PFSK-1 (cell line): ENCODE measurements at regions not wholly inside any gene's neighbourhood (a gene's known extent, or its start where the extent isn't known, plus 50 kb on each side); places are given as distances from the start of the nearest gene placed in this dataset.

Source experiments
- FOXP2 ChIP-seq: optimal IDR thresholded peaks from 2 replicates; pipeline ENCODE3; 2011; ENCODE audit warnings: borderline replicate concordance, control low read depth, inconsistent platforms; ENCODE audit not compliant: insufficient read depth; ENCODE audit errors: extremely low read length, extremely low read depth
- POLR2AphosphoS5 ChIP-seq: IDR thresholded peaks from 2 replicates; pipeline ENCODE4 v1.6.1; 2012; ENCODE audit warnings: low read depth, mild to moderate bottlenecking, control low read depth, low read length, moderate library complexity
- SIN3A ChIP-seq: IDR thresholded peaks from 2 replicates; pipeline ENCODE4 v1.6.1; 2012; ENCODE audit warnings: mild to moderate bottlenecking, low read length, moderate library complexity, borderline replicate concordance; ENCODE audit not compliant: insufficient read depth
- TAF1 ChIP-seq: IDR thresholded peaks from 2 replicates; pipeline ENCODE4 v1.6.1; 2012; ENCODE audit warnings: low read length, control low read depth, borderline replicate concordance; ENCODE audit not compliant: insufficient read depth
- TF ChIP-seq, protein P1 (sequence below), 2 experiments: IDR thresholded peaks; 2 replicates each; pipeline versions ENCODE4 v1.6.1 to v1.8.0; 2011 to 2012; ENCODE audit warnings: low read depth in 2 of 2, low read length in 2 of 2, control low read depth in 1 of 2, inconsistent platforms in 1 of 2, mild to moderate bottlenecking in 1 of 2, moderate library complexity in 1 of 2; ENCODE audit not compliant: insufficient read depth in 1 of 2

DNA sequence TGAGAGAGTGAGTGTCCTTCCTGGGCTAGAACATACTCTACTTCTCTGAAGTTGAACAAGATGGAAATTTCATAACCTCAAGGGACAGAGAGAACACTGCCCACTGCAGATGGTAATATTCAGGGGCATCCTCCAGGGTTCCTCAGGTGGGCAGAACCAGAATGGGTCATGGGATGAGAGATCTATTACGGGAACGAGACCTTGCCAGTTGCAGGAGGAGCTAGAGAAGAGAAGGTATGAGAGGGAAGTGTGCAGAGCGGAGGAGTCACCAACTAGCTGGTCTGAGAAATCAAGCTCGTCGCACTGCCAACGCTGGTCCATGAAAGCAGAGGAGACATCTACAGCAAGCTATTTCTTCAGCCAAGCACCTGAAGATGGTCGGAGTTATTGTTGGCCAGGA is 184.7 kb downstream of the TJP1 start:
- no peak for TF ChIP-seq POLR2AphosphoS5
- TF ChIP-seq TAF1: no peak
- TF ChIP-seq FOXP2: no peak
- TF ChIP-seq, protein P1, sequence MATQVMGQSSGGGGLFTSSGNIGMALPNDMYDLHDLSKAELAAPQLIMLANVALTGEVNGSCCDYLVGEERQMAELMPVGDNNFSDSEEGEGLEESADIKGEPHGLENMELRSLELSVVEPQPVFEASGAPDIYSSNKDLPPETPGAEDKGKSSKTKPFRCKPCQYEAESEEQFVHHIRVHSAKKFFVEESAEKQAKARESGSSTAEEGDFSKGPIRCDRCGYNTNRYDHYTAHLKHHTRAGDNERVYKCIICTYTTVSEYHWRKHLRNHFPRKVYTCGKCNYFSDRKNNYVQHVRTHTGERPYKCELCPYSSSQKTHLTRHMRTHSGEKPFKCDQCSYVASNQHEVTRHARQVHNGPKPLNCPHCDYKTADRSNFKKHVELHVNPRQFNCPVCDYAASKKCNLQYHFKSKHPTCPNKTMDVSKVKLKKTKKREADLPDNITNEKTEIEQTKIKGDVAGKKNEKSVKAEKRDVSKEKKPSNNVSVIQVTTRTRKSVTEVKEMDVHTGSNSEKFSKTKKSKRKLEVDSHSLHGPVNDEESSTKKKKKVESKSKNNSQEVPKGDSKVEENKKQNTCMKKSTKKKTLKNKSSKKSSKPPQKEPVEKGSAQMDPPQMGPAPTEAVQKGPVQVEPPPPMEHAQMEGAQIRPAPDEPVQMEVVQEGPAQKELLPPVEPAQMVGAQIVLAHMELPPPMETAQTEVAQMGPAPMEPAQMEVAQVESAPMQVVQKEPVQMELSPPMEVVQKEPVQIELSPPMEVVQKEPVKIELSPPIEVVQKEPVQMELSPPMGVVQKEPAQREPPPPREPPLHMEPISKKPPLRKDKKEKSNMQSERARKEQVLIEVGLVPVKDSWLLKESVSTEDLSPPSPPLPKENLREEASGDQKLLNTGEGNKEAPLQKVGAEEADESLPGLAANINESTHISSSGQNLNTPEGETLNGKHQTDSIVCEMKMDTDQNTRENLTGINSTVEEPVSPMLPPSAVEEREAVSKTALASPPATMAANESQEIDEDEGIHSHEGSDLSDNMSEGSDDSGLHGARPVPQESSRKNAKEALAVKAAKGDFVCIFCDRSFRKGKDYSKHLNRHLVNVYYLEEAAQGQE (IDR thresholded peaks at IDR 0.05; ENCODE audit: insufficient read depth in 1 of 2, low read depth in 2 of 2, low read length in 2 of 2): no peak
- no peak for TF ChIP-seq SIN3A
